Psoas muscle (tissue), 7 donors: ENCODE measurements at regions not wholly inside any gene's neighbourhood (a gene's known extent, or its start where the extent isn't known, plus 50 kb on each side); places are given as distances from the start of the nearest gene placed in this dataset.
A peak's percentile ranks its signal among the peaks of the same experiment; 100 is the strongest.

Experiments
- ATAC-seq, 4 donors: fragments of 200-7000 bp; cut with Tn5 transposase; one replicate each; pipeline ENCODE4 v1.9.1; 2020; ENCODE audit warnings: moderate library complexity in 3 of 4, mild to moderate bottlenecking in 2 of 4
- DNase-seq, 2 donors: peaks; one replicate each; pipeline ENCODE4 v3.0.0-alpha.2; 2020
- H3K27ac ChIP-seq: fragments of 200-600 bp; one replicate; pipeline ENCODE4 v1.8.0; 2022
- H3K27me3 ChIP-seq, 3 donors: fragments of 200-600 bp in 1 of 3; one replicate each; pipeline versions ENCODE4 v1.6.1 to v1.8.0; 2013 to 2022; ENCODE audit warnings: low read length in 2 of 3, mild to moderate bottlenecking in 2 of 3, moderate library complexity in 1 of 3; ENCODE audit not compliant: insufficient read depth in 3 of 3
- H3K36me3 ChIP-seq, 2 donors: fragments of 200-600 bp in 1 of 2; one replicate each; pipeline versions ENCODE4 v1.6.1 to v1.8.0; 2013 to 2022; ENCODE audit warnings: low read depth in 1 of 2, mild to moderate bottlenecking in 1 of 2, moderate library complexity in 1 of 2; ENCODE audit not compliant: insufficient read depth in 1 of 2
- H3K4me1 ChIP-seq: fragments of 200-600 bp; one replicate; pipeline ENCODE4 v1.8.0; 2022
- H3K4me3 ChIP-seq: fragments of 200-600 bp; one replicate; pipeline ENCODE4 v1.8.0; 2022; ENCODE audit warnings: mild to moderate bottlenecking
- H3K9me3 ChIP-seq: fragments of 200-600 bp; one replicate; pipeline ENCODE4 v1.8.0; 2022
- WGBS, 3 donors: extraction: QIAGEN DNeasy Blood & Tissue Kit; methylation state at CpG; one replicate each; pipeline versions ENCODE4 v1.1.6 to v1.1.7; 2013; 5-methylcytosine and 5-hydroxymethylcytosine counted together
- intact Hi-C, 2 donors: fragments of 100-400 bp; cut with DNase I; formaldehyde crosslinking; loops; one replicate each; pipeline versions ENCODE4 v1.11.0 to v1.14.2; 2022
- TF ChIP-seq, protein P1 (sequence below): fragments of 200-600 bp; IDR thresholded peaks from one replicate; pipeline ENCODE4 v1.8.0; 2022; ENCODE audit warnings: antibody characterized with exemption
- donor health status: healthy with polysubstance abuse.
- donor health status: DM: no; HTN: no; CAD: no; lungs with moderate emphysema.
- donor health status: Bipolar disorder and iron deficiency.
- donor health status: healthy.
- donor health status: DM: yes; HTN: yes; CAD: no.
- donor health status: DM: no; HTN: no; CAD: no.
- donor health status: DM: yes; HTN: yes; CAD: no.

DNA sequence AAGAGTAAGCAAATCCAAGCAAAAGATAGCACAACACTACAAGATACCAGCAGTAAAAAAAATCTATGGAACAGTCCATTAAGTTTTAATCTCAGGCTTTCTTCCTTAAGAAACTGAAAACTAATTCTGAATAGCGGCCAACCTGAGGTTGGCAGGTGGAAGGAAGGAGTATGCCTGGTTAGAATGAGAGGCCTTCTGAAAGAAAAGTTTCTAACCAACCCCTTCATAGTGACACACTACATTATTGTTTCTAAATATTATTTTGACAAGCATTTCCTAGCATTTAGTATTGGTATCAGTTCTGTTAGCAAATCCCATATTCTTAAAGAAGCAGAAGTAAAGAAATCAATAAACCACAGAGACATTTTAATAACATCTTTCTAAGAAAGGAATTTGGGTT is 205.7 kb upstream of the PTBP2 start:
- no peaks in the 10 kb centered on the region for H3K9me3 ChIP-seq
- intact Hi-C loops = no loop called here
- WGBS, 3 donors = 96 to 100% (median 98%) methylated on average over 1 of the region's 1 CpG
- H3K27ac ChIP-seq = no peak overlapping the region
- no peaks in the 10 kb centered on the region for H3K4me1 ChIP-seq
- no peaks in the 10 kb centered on the region for H3K36me3 ChIP-seq
- ATAC-seq (no peak), DNase-seq (no peak)
- TF ChIP-seq, protein P1, sequence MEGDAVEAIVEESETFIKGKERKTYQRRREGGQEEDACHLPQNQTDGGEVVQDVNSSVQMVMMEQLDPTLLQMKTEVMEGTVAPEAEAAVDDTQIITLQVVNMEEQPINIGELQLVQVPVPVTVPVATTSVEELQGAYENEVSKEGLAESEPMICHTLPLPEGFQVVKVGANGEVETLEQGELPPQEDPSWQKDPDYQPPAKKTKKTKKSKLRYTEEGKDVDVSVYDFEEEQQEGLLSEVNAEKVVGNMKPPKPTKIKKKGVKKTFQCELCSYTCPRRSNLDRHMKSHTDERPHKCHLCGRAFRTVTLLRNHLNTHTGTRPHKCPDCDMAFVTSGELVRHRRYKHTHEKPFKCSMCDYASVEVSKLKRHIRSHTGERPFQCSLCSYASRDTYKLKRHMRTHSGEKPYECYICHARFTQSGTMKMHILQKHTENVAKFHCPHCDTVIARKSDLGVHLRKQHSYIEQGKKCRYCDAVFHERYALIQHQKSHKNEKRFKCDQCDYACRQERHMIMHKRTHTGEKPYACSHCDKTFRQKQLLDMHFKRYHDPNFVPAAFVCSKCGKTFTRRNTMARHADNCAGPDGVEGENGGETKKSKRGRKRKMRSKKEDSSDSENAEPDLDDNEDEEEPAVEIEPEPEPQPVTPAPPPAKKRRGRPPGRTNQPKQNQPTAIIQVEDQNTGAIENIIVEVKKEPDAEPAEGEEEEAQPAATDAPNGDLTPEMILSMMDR = no peak
- H3K27me3 ChIP-seq = no peaks in the 10 kb centered on the region
- no peak overlapping the region for H3K4me3 ChIP-seq

DNA sequence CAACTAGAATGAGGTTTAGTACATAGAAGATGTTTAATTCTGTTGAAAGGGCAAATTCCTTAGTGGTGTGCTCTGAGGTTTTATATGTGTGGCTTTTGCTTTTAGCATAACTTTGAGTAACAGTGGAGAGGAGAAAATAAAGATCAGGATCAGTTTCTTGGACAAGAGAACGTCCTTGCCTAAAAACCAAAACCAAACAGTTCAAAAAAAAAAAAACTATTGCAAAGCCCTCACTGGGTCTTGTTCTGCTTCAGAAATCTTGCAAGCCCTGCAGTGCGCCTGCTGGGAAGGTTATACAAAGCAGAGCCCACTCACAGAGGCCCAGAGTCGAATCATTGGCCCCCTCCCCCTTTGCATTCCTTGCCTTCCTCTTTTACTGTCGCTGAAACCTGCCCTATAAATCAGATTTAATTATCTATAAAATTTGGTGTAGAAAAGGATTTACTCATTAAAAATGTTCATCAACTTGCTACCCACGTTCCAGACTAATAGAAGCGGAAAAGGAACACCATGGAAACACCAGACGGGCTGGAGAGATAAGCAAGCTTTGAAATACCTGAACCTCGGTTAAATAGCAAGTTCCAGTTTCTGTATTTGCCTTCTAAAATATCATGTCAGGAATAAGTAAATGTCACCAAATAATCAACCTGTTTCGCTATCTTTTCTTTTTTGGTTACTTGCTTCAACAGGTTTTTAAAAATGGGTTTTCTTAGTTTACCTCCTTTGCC is 201.6 kb upstream of the PTBP2 start:
- no peaks in the 10 kb centered on the region for H3K9me3 ChIP-seq
- H3K4me1 ChIP-seq = no peaks in the 10 kb centered on the region
- intact Hi-C loops = no loop called here
- H3K27me3 ChIP-seq = no peaks in the 10 kb centered on the region
- no peak for DNase-seq
- H3K4me3 ChIP-seq = no peak overlapping the region
- H3K36me3 ChIP-seq = no peaks in the 10 kb centered on the region
- WGBS, 3 donors = 43 to 53% (median 48%) methylated on average over 9 of the region's 9 CpGs
- ATAC-seq = no peak
- no peak overlapping the region for H3K27ac ChIP-seq
- TF ChIP-seq, protein P1 = no peak

DNA sequence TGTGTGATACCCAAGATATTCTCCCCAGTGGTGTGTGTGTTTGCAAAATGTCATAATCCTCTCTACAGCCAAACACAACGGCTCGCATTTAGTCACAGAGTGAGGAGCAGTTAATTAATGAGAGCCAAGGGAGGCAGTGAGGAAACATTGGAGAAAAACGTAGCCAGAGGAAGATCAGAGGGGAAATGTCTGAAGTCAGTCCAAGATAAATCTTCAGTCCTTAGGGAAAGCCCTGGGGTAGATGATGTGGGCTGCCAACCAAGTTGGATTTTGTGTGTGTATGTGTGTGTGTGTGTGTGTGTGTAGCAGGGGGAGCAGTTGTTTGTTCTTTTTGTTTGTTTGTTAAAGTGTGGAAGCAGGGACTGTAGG is 201.0 kb upstream of the PTBP2 start:
- H3K27me3 ChIP-seq = no peaks in the 10 kb centered on the region
- DNase-seq = no peak
- 3 to 13% (median 5%) methylated on average over 3 of the region's 3 CpGs for WGBS, 3 donors
- H3K4me3 ChIP-seq = no peak overlapping the region
- H3K36me3 ChIP-seq = no peaks in the 10 kb centered on the region
- intact Hi-C loops = no loop called here
- no peak overlapping the region for H3K27ac ChIP-seq
- peaks cover 5% of the 10 kb centered on the region for H3K4me1 ChIP-seq
- no peaks in the 10 kb centered on the region for H3K9me3 ChIP-seq
- TF ChIP-seq, protein P1 = no peak
- ATAC-seq = peak in 3 of 4 donors; percentile 31 to 73 (median 51)

DNA sequence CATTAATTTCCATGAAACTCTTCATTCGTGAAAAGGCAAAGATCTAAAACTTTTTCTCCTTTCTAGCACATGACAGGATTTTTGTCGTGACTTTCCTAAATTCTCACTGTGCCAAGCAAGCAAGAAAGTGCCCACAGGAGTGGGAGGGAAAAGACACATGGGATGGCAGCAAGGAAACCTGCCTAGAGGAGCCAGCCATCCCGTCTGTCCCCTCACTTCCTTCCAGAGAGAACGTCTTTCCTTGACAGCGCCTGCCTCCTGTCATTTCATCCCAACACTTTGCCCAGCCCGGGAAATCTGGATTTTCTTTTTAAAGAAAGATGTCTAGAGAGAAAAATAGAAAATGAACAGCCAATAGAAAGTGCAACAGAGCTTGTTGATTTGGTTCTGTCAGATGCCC is 200.6 kb upstream of the PTBP2 start:
- Histone ChIP-seq H3K27ac (no peak overlapping the region), H3K27me3 (no peaks in the 10 kb centered on the region), H3K36me3 (no peaks in the 10 kb centered on the region), H3K4me3 (no peak overlapping the region), H3K9me3 (no peaks in the 10 kb centered on the region), H3K4me1 (peaks cover 5% of the 10 kb centered on the region)
- 34 to 37% (median 36%) methylated on average over 6 of the region's 6 CpGs for WGBS, 3 donors
- ATAC-seq = no peak
- intact Hi-C loops = no loop called here
- no peak for DNase-seq
- TF ChIP-seq, protein P1 = no peak
